ENCODE measurements at regions not wholly inside any gene's neighbourhood (a gene's known extent, or its start where the extent isn't known, plus 50 kb on each side); places are given as distances from the start of the nearest gene placed in this dataset.

DNA sequence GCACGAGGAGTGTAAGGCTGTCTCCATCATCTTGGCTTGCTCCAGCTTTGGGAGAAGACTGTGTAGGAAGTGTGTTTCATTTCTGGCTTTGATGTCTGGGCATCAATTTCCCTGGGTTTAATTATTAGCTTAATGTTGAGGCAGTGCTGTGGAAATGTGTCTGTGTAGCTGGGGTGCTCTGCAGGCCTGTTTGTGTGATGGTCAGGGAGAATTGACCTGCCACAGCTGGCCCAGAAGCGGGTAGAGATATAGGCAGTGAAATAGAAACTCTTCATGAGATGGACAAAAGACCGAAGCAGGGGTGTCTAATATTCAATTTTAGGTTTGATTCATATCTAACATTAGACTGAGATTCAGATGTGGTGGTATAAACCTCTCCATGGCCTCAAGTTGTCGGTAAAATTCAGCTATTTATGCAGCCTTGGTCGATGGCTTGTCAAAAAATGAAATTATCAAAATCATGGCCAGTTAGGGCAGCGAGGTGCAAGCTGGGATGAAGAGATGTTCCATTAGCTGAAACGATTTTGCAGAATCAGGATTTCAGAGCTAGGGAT lies 95.3 kb upstream of the SNX9 start:
- TF ChIP-seq CTCF (IDR thresholded peaks at IDR 0.05) (no peak), POLR2A (IDR thresholded peaks at IDR 0.05) (no peak), POLR2AphosphoS5 (IDR thresholded peaks at IDR 0.05) (no peak)

Measured in prostate gland (tissue), 2 donors.